Brain microvascular endothelial cell (primary cell): ENCODE measurements at regions not wholly inside any gene's neighbourhood (a gene's known extent, or its start where the extent isn't known, plus 50 kb on each side); places are given as distances from the start of the nearest gene placed in this dataset.
A peak's percentile ranks its signal among the peaks of the same experiment; 100 is the strongest.

ENCODE experiments used
- DNase-seq: peaks from one replicate; pipeline ENCODE4 v3.0.0-alpha.2; 2020
- H3K27ac ChIP-seq: fragments of 250-450 bp; sonication (Bioruptor Pico); 2 replicates; pipeline ENCODE4 v1.5.1; 2020; ENCODE audit warnings: mild to moderate bottlenecking, moderate library complexity
- H3K27me3 ChIP-seq: fragments of 250-450 bp; sonication (Bioruptor Pico); replicated peaks from 2 replicates; pipeline ENCODE4 v1.5.1; 2020; ENCODE audit warnings: mild to moderate bottlenecking
- H3K36me3 ChIP-seq: fragments of 250-450 bp; sonication (Bioruptor Pico); replicated peaks from 2 replicates; pipeline ENCODE4 v1.5.1; 2020; ENCODE audit warnings: mild to moderate bottlenecking
- H3K4me3 ChIP-seq: 2 replicates; pipeline ENCODE4 v1.5.1; 2011; ENCODE audit warnings: low read depth, mild to moderate bottlenecking, control low read depth, low read length, moderate library complexity
- CTCF ChIP-seq: IDR thresholded peaks from 2 replicates; pipeline ENCODE4 v1.5.1; 2011; ENCODE audit warnings: low read depth, mild to moderate bottlenecking, moderate library complexity, low read length, control low read depth, inconsistent platforms; ENCODE audit errors: missing control alignments
- in situ Hi-C: cut with HindIII; loops from 2 replicates; pipeline ENCODE4 v1.10.0; 2017; ENCODE audit warnings: low sequenced_read_pairs, low pct_ligation_motif_present

- in situ Hi-C loops: no loop called here
- no peaks in the 10 kb centered on the region for H3K36me3 ChIP-seq
- DNase-seq: no peak
- no peak for TF ChIP-seq CTCF
- no peak overlapping the region for H3K4me3 ChIP-seq
- H3K27me3 ChIP-seq: no peaks in the 10 kb centered on the region
- H3K27ac ChIP-seq: no peak overlapping the region
Measured at GRCh38 chr5:124921694-124922093, 175.3 kb upstream of the ZNF608 start.

GRCh38 chr5:124922255-124922975 lies 176.0 kb upstream of the ZNF608 start:
- no peak for TF ChIP-seq CTCF
- no peaks in the 10 kb centered on the region for H3K36me3 ChIP-seq
- no peak overlapping the region for H3K4me3 ChIP-seq
- no peak overlapping the region for H3K27ac ChIP-seq
- H3K27me3 ChIP-seq: no peaks in the 10 kb centered on the region
- in situ Hi-C loops: no loop called here
- DNase-seq: no peak

- Histone ChIP-seq H3K27me3 (no peaks in the 10 kb centered on the region), H3K36me3 (no peaks in the 10 kb centered on the region), H3K27ac (no peak overlapping the region), H3K4me3 (no peak overlapping the region)
- in situ Hi-C loops: no loop called here
- TF ChIP-seq CTCF: no peak
- no peak for DNase-seq
Measured at GRCh38 chr5:124923131-124923530, 176.7 kb upstream of the ZNF608 start.

GRCh38 chr5:124924729-124925128 lies 178.3 kb upstream of the ZNF608 start:
- H3K27ac ChIP-seq: no peak overlapping the region
- in situ Hi-C loops: no loop called here

GRCh38 chr5:124927735-124928134 lies 181.3 kb upstream of the ZNF608 start:
- no peak for TF ChIP-seq CTCF
- peak; percentile 83 for DNase-seq
- in situ Hi-C loops: no loop called here
- no peak overlapping the region for H3K4me3 ChIP-seq
- H3K27me3 ChIP-seq: no peaks in the 10 kb centered on the region
- no peaks in the 10 kb centered on the region for H3K36me3 ChIP-seq
- H3K27ac ChIP-seq: no peak overlapping the region

More at GRCh38 chr5:124924729-124925128, 178.3 kb upstream of the ZNF608 start:
- DNase-seq: no peak
- TF ChIP-seq CTCF: no peak
- Histone ChIP-seq H3K27me3 (no peaks in the 10 kb centered on the region), H3K4me3 (no peak overlapping the region), H3K36me3 (no peaks in the 10 kb centered on the region)

GRCh38 chr5:124929000-124929399 lies 182.6 kb upstream of the ZNF608 start:
- TF ChIP-seq CTCF: no peak
- DNase-seq: no peak
- in situ Hi-C loops: no loop called here
- Histone ChIP-seq H3K36me3 (no peaks in the 10 kb centered on the region), H3K4me3 (no peak overlapping the region), H3K27me3 (no peaks in the 10 kb centered on the region), H3K27ac (no peak overlapping the region)
